A549 (cell line): ENCODE measurements at regions not wholly inside any gene's neighbourhood (a gene's known extent, or its start where the extent isn't known, plus 50 kb on each side); places are given as distances from the start of the nearest gene placed in this dataset.

Experiments
- ATAC-seq, 2 experiments: fragments of 200-7000 bp in 1 of 2; fragments of >200 bp in 1 of 2; cut with Nextera tagmentation in 1 of 2; cut with Tn5 transposase in 1 of 2; 3 replicates each; pipeline versions ENCODE4 v1.8.0 to v1.9.1; 2018 to 2020; ENCODE audit warnings: mild to moderate bottlenecking in 1 of 2, moderate library complexity in 1 of 2
- CTCF ChIA-PET: fragments of 300-600 bp; sonication (Branson Sonifier 250); formaldehyde crosslinking; extraction: SDS; loops from one replicate; lab custom pipeline; 2021; ENCODE audit warnings: antibody characterized with exemption, inconsistent platforms; lab: Yijun Ruan, JAX
- POLR2A ChIA-PET: fragments of 350-600 bp; formaldehyde crosslinking; extraction: SDS; loops from one replicate; lab custom pipeline; 2021; ENCODE audit warnings: antibody characterized with exemption, inconsistent platforms; lab: Yijun Ruan, JAX
- DNase-seq, 2 experiments: peaks; one replicate each; pipeline versions ENCODE4 v3.0.0 to v3.0.0-alpha.2; 2011 to 2016; ENCODE audit warnings: low read depth in 1 of 2, low spot score in 1 of 2
- FAIRE-seq: peaks from 2 replicates; lab custom pipeline; 2011; peaks lifted over from hg19 to GRCh38; lab: Jason Lieb, UNC
- H3K27ac ChIP-seq, 2 experiments: fragments of >200 bp; sonication (Bioruptor Twin); formaldehyde crosslinking; 3 replicates each; pipeline ENCODE4 v1.5.1; 2016 to 2017
- H3K4me1 ChIP-seq: fragments of >200 bp; sonication (Bioruptor Twin); formaldehyde crosslinking; 3 replicates; pipeline ENCODE4 v1.6.1; 2016
- H3K4me2 ChIP-seq: fragments of >200 bp; sonication (Bioruptor Twin); formaldehyde crosslinking; 3 replicates; pipeline ENCODE4 v1.6.1; 2016
- H3K4me3 ChIP-seq: fragments of >200 bp; sonication (Bioruptor Twin); formaldehyde crosslinking; 3 replicates; pipeline ENCODE4 v1.5.1; 2016
- H3K9me3 ChIP-seq: fragments of >200 bp; sonication (Bioruptor Twin); formaldehyde crosslinking; 3 replicates; pipeline ENCODE4 v1.6.1; 2016
- BCL3 ChIP-seq: fragments of >200 bp; sonication (Bioruptor Twin); formaldehyde crosslinking; IDR thresholded peaks from 3 replicates; pipeline ENCODE4 v1.6.1; 2016
- BHLHE40 ChIP-seq: IDR thresholded peaks from 2 replicates; pipeline ENCODE4 v1.6.1; 2012; ENCODE audit warnings: low read depth, low read length, inconsistent platforms
- CBX2 ChIP-seq: fragments of 200-600 bp; sonication (generic); IDR thresholded peaks from 2 replicates; pipeline ENCODE4 v1.6.1; 2016; ENCODE audit warnings: low read depth, mild to moderate bottlenecking, borderline replicate concordance
- CHD4 ChIP-seq: fragments of 200-600 bp; sonication (generic); IDR thresholded peaks from 2 replicates; pipeline ENCODE4 v1.6.1; 2016; ENCODE audit warnings: antibody characterized with exemption, mild to moderate bottlenecking, borderline replicate concordance
- CTCF ChIP-seq: fragments of >200 bp; sonication (Bioruptor Twin); formaldehyde crosslinking; IDR thresholded peaks from 3 replicates; pipeline ENCODE4 v1.5.1; 2016
- E2F6 ChIP-seq: IDR thresholded peaks from 2 replicates; pipeline ENCODE4 v1.6.1; 2012; ENCODE audit warnings: low read depth, borderline replicate concordance
- EHF ChIP-seq: fragments of 250-450 bp; sonication (Bioruptor Pico); IDR thresholded peaks from 2 replicates; pipeline ENCODE4 v1.5.0; 2020; ENCODE audit warnings: mild to moderate bottlenecking
- ELK1 ChIP-seq: fragments of 150-350 bp; IDR thresholded peaks from 2 replicates; pipeline ENCODE4 v1.6.1; 2014; ENCODE audit warnings: low read depth, mild to moderate bottlenecking, low read length
- ESRRA ChIP-seq: fragments of 150-350 bp; IDR thresholded peaks from 2 replicates; pipeline ENCODE4 v1.6.1; 2014; ENCODE audit warnings: mild to moderate bottlenecking, low read length, borderline replicate concordance
- FOXS1 ChIP-seq: fragments of 250-450 bp; sonication (Bioruptor Pico); IDR thresholded peaks from 2 replicates; pipeline ENCODE4 v1.5.0; 2020; ENCODE audit warnings: mild to moderate bottlenecking, moderate library complexity
- GATA3 ChIP-seq: IDR thresholded peaks from 2 replicates; pipeline ENCODE4 v1.6.1; 2012; ENCODE audit warnings: borderline replicate concordance
- HOXB5 ChIP-seq: fragments of 250-450 bp; sonication (Bioruptor Pico); IDR thresholded peaks from 2 replicates; pipeline ENCODE4 v1.5.0; 2020; ENCODE audit warnings: mild to moderate bottlenecking, moderate library complexity
- KDM1A ChIP-seq: fragments of 200-600 bp; sonication (generic); IDR thresholded peaks from 2 replicates; pipeline ENCODE4 v1.6.1; 2016; ENCODE audit warnings: low read depth, mild to moderate bottlenecking
- KDM5A ChIP-seq: fragments of 200-600 bp; sonication (generic); IDR thresholded peaks from 2 replicates; pipeline ENCODE4 v1.6.1; 2016; ENCODE audit warnings: antibody characterized with exemption, mild to moderate bottlenecking
- MAFK ChIP-seq: fragments of 450-650 bp; IDR thresholded peaks from 2 replicates; pipeline ENCODE4 v1.6.1; 2014; ENCODE audit not compliant: partially characterized antibody
- MAZ ChIP-seq: fragments of 150-350 bp; IDR thresholded peaks from 2 replicates; pipeline ENCODE4 v1.6.1; 2014; ENCODE audit warnings: antibody characterized with exemption, low read depth, low read length, borderline replicate concordance
- MYC ChIP-seq: IDR thresholded peaks from 2 replicates; pipeline ENCODE4 v1.6.1; 2012; ENCODE audit warnings: mild to moderate bottlenecking, inconsistent platforms, low read length, improper control_type of control experiment, borderline replicate concordance
- NPAS2 ChIP-seq: fragments of 250-450 bp; sonication (Bioruptor Pico); IDR thresholded peaks from 2 replicates; pipeline ENCODE4 v1.8.0; 2022; ENCODE audit warnings: mild to moderate bottlenecking, moderate library complexity, borderline replicate concordance
- NR3C1 ChIP-seq: fragments of >200 bp; sonication (Bioruptor Twin); formaldehyde crosslinking; IDR thresholded peaks from 3 replicates; pipeline ENCODE4 v1.6.1; 2017
- PBX3 ChIP-seq: IDR thresholded peaks from 2 replicates; pipeline ENCODE4 v1.6.1; 2012
- PHF8 ChIP-seq: fragments of 200-600 bp; sonication (generic); IDR thresholded peaks from 2 replicates; pipeline ENCODE4 v1.6.1; 2016; ENCODE audit warnings: low read depth, mild to moderate bottlenecking, antibody characterized with exemption, moderate library complexity, borderline replicate concordance
- POLR2A ChIP-seq: IDR thresholded peaks from 2 replicates; pipeline ENCODE4 v1.6.1; 2012; ENCODE audit warnings: mild to moderate bottlenecking, low read length
- RARB ChIP-seq: fragments of 250-450 bp; sonication (Bioruptor Pico); IDR thresholded peaks from 2 replicates; pipeline ENCODE4 v1.8.0; 2021; ENCODE audit warnings: mild to moderate bottlenecking, moderate library complexity
- RNF2 ChIP-seq: fragments of 200-600 bp; sonication (generic); IDR thresholded peaks from 2 replicates; pipeline ENCODE4 v1.6.1; 2016; ENCODE audit warnings: low read depth, mild to moderate bottlenecking, antibody characterized with exemption, moderate library complexity, borderline replicate concordance
- SREBF2 ChIP-seq: fragments of 450-650 bp; IDR thresholded peaks from 2 replicates; pipeline ENCODE4 v1.6.1; 2014; ENCODE audit warnings: mild to moderate bottlenecking, moderate library complexity
- TFCP2L1 ChIP-seq: fragments of 250-450 bp; sonication (Bioruptor Pico); IDR thresholded peaks from 2 replicates; pipeline ENCODE4 v1.5.0; 2021; ENCODE audit warnings: mild to moderate bottlenecking
- TP53 ChIP-seq: fragments of 250-450 bp; sonication (Bioruptor Pico); IDR thresholded peaks from 2 replicates; pipeline ENCODE4 v1.5.0; 2021; ENCODE audit warnings: mild to moderate bottlenecking, moderate library complexity
- ZNF302 ChIP-seq: fragments of 250-450 bp; sonication (Bioruptor Pico); IDR thresholded peaks from 2 replicates; pipeline ENCODE4 v1.9.0; 2021; ENCODE audit warnings: inconsistent platforms, mild to moderate bottlenecking, moderate library complexity
- WGBS: methylation state at CpG from one replicate; pipeline ENCODE4 v1.1.6; 2017; ENCODE audit errors: missing lambda C conversion rate; 5-methylcytosine and 5-hydroxymethylcytosine counted together

- TF ChIP-seq FOXS1 (CRISPR knock-in tag), result no peak
Measured at GRCh38 chr6:14310960-14311359, 193.4 kb downstream of the CD83 start (continued).

GRCh38 chr6:14312587-14312986 is 195.0 kb downstream of the CD83 start:
- ATAC-seq, result no peak
- Histone ChIP-seq H3K9me3 (no peaks in the 10 kb centered on the region), H3K4me1 (peaks cover 14% of the 10 kb centered on the region), H3K4me2 (no peak overlapping the region), H3K27ac (no peak overlapping the region), H3K4me3 (no peak overlapping the region)
- no peak for FAIRE-seq
- no peak for DNase-seq
- TF ChIP-seq CHD4 (no peak), KDM5A (no peak), BCL3 (no peak), RNF2 (no peak), TP53 (CRISPR knock-in tag) (no peak), MAZ (no peak), PBX3 (no peak), KDM1A (no peak), NR3C1 (no peak), E2F6 (no peak), MAFK (no peak), PHF8 (no peak), BHLHE40 (no peak)
- ChIA-PET POLR2A (no interaction called here), CTCF (no interaction called here)
- 81% methylated on average over 6 of the region's 6 CpGs for WGBS

- DNase-seq (no peak), FAIRE-seq (no peak), ATAC-seq (no peak)
- peaks cover 15% of the 10 kb centered on the region for H3K4me1 ChIP-seq
- ChIA-PET CTCF (no interaction called here), POLR2A (no interaction called here)
- 80% methylated on average over 2 of the region's 2 CpGs for WGBS
- no peaks in the 10 kb centered on the region for H3K9me3 ChIP-seq
- no peak overlapping the region for H3K4me2 ChIP-seq
- H3K4me3 ChIP-seq, result no peak overlapping the region
- H3K27ac ChIP-seq, result no peak overlapping the region
- no peak for TF ChIP-seq FOXS1 (CRISPR knock-in tag)
- no peak for TF ChIP-seq ZNF302 (CRISPR knock-in tag)
- TF ChIP-seq BHLHE40, result no peak
- TF ChIP-seq ELK1, result no peak
- no peak for TF ChIP-seq POLR2A
- TF ChIP-seq NPAS2 (CRISPR knock-in tag), result no peak
- no peak for TF ChIP-seq EHF (CRISPR knock-in tag)
- TF ChIP-seq GATA3, result no peak
- no peak for TF ChIP-seq SREBF2
- no peak for TF ChIP-seq CTCF
- TF ChIP-seq MAZ, result no peak
- TF ChIP-seq KDM5A, result no peak
- TF ChIP-seq TFCP2L1, result no peak
- no peak for TF ChIP-seq MYC
- TF ChIP-seq HOXB5 (CRISPR knock-in tag), result no peak
- no peak for TF ChIP-seq CBX2
- TF ChIP-seq ESRRA, result no peak
- TF ChIP-seq RARB (CRISPR knock-in tag), result no peak
Measured at GRCh38 chr6:14313248-14313647, 195.7 kb downstream of the CD83 start.
